H1 (cell line): ENCODE measurements at regions not wholly inside any gene's neighbourhood (a gene's known extent, or its start where the extent isn't known, plus 50 kb on each side); places are given as distances from the start of the nearest gene placed in this dataset.

ENCODE experiments used
- CTCF ChIA-PET: fragments of 300-600 bp; sonication (Branson Sonifier 250); formaldehyde crosslinking; loops from one replicate; lab custom pipeline; 2021; ENCODE audit not compliant: partially characterized antibody; lab: Charles Lee
- POLR2A ChIA-PET: fragments of 300-600 bp; sonication (Branson Sonifier 250); formaldehyde crosslinking; loops from one replicate; lab custom pipeline; 2021; ENCODE audit warnings: inconsistent platforms; ENCODE audit not compliant: partially characterized antibody; lab: Charles Lee
- DNase-seq, 2 experiments: peaks; one replicate each; pipeline versions ENCODE4 v3.0.0 to v3.0.0-alpha.2; 2010 to 2022; ENCODE audit warnings: low spot score in 2 of 2, low read depth in 1 of 2, mixed read lengths in 1 of 2
- FAIRE-seq: peaks from 2 replicates; lab custom pipeline; 2011; peaks lifted over from hg19 to GRCh38; lab: Jason Lieb, UNC
- H2AFZ ChIP-seq: 2 replicates; pipeline ENCODE4 v1.8.1; 2012; ENCODE audit warnings: low read length, inconsistent platforms
- H2AK5ac ChIP-seq: 2 replicates; pipeline ENCODE4 v1.6.1; 2013; ENCODE audit warnings: low read depth, low read length
- H2BK120ac ChIP-seq: replicated peaks from 2 replicates; pipeline ENCODE3; 2013; ENCODE audit warnings: low read depth, low read length, inconsistent platforms
- H2BK12ac ChIP-seq: 2 replicates; pipeline ENCODE4 v1.6.1; 2013; ENCODE audit warnings: low read depth, low read length
- H2BK15ac ChIP-seq: 2 replicates; pipeline ENCODE4 v1.6.1; 2013; ENCODE audit warnings: low read length
- H2BK20ac ChIP-seq: 2 replicates; pipeline ENCODE4 v1.6.1; 2013; ENCODE audit warnings: low read length
- H2BK5ac ChIP-seq: 2 replicates; pipeline ENCODE4 v1.6.1; 2013; ENCODE audit warnings: low read depth, low read length
- H3K14ac ChIP-seq: 2 replicates; pipeline ENCODE4 v1.6.1; 2013; ENCODE audit warnings: inconsistent platforms; ENCODE audit not compliant: insufficient read length
- H3K18ac ChIP-seq: 2 replicates; pipeline ENCODE4 v1.6.1; 2013; ENCODE audit warnings: low read length; ENCODE audit errors: extremely low read depth
- H3K23ac ChIP-seq: 2 replicates; pipeline ENCODE4 v1.6.1; 2013; ENCODE audit warnings: inconsistent platforms; ENCODE audit not compliant: insufficient read length
- H3K23me2 ChIP-seq: 2 replicates; pipeline ENCODE4 v1.6.1; 2013; ENCODE audit warnings: low read depth, low read length
- H3K27ac ChIP-seq: 2 replicates; pipeline ENCODE4 v1.6.1; 2011; ENCODE audit warnings: low read depth, low read length, inconsistent platforms
- H3K27me3 ChIP-seq, 4 experiments: replicated peaks in 1 of 4; 1 replicate in 1 of 4; 2 replicates in 3 of 4; pipeline versions ENCODE4 v1.6.1 to v1.8.1; 2011 to 2013; ENCODE audit warnings: low read length in 3 of 4, mild to moderate bottlenecking in 3 of 4, inconsistent platforms in 2 of 4, mixed read lengths in 2 of 4, moderate library complexity in 1 of 4; ENCODE audit not compliant: control insufficient read depth in 3 of 4, insufficient read depth in 3 of 4; ENCODE audit errors: extremely low read depth in 1 of 4
- H3K36me3 ChIP-seq, 4 experiments: 2 replicates each; pipeline versions ENCODE4 v1.6.1 to v1.8.1; 2011 to 2013; ENCODE audit warnings: mild to moderate bottlenecking in 4 of 4, low read length in 3 of 4, moderate library complexity in 2 of 4, control low read depth in 1 of 4, inconsistent platforms in 1 of 4; ENCODE audit not compliant: insufficient read depth in 4 of 4, control insufficient read depth in 2 of 4
- H3K4ac ChIP-seq: replicated peaks from 2 replicates; pipeline ENCODE3; 2013; ENCODE audit warnings: low read length, low read depth, mixed read lengths, inconsistent platforms; ENCODE audit not compliant: insufficient read length
- H3K4me1 ChIP-seq, 4 experiments: replicated peaks in 1 of 4; 1 replicate in 1 of 4; 2 replicates in 3 of 4; pipeline versions ENCODE4 v1.6.1 to v1.8.1; 2011 to 2013; ENCODE audit warnings: low read length in 3 of 4, inconsistent platforms in 2 of 4, mixed read lengths in 1 of 4; ENCODE audit not compliant: insufficient read depth in 4 of 4, control insufficient read depth in 3 of 4
- H3K4me2 ChIP-seq, 2 experiments: 2 replicates each; pipeline versions ENCODE4 v1.6.1 to v1.8.1; 2011 to 2013; ENCODE audit warnings: low read depth in 2 of 2, low read length in 2 of 2, control low read depth in 1 of 2, inconsistent platforms in 1 of 2, mild to moderate bottlenecking in 1 of 2; ENCODE audit not compliant: insufficient read depth in 1 of 2
- H3K4me3 ChIP-seq, 4 experiments: fragments of 200-600, 300-600 bp in 1 of 4; sonication (generic), shearing (Covaris generic), sonication (Bioruptor Twin) in 1 of 4; 2 replicates each; pipeline versions ENCODE4 v1.5.1 to v1.8.1; 2011 to 2016; ENCODE audit warnings: low read length in 4 of 4, low read depth in 3 of 4, control low read depth in 2 of 4, inconsistent platforms in 2 of 4, mild to moderate bottlenecking in 2 of 4, mixed read lengths in 1 of 4, moderate library complexity in 1 of 4; ENCODE audit not compliant: insufficient read depth in 2 of 4; ENCODE audit errors: extremely low read depth in 1 of 4
- H3K56ac ChIP-seq: replicated peaks from 2 replicates; pipeline ENCODE3; 2013; ENCODE audit warnings: low read depth, mild to moderate bottlenecking, mixed read lengths, low read length, inconsistent platforms; ENCODE audit not compliant: insufficient read length
- H3K79me1 ChIP-seq: 2 replicates; pipeline ENCODE4 v1.6.1; 2013; ENCODE audit warnings: low read depth, low read length, control low read depth
- H3K79me2 ChIP-seq, 2 experiments: 2 replicates each; pipeline versions ENCODE4 v1.6.1 to v1.8.1; 2012 to 2013; ENCODE audit warnings: low read length in 2 of 2, mild to moderate bottlenecking in 2 of 2, inconsistent platforms in 1 of 2; ENCODE audit not compliant: insufficient read depth in 2 of 2, control insufficient read depth in 1 of 2
- H3K9ac ChIP-seq, 4 experiments: replicated peaks in 1 of 4; 1 replicate in 1 of 4; 2 replicates in 3 of 4; pipeline versions ENCODE4 v1.6.1 to v1.8.1; 2011 to 2013; ENCODE audit warnings: low read depth in 3 of 4, low read length in 3 of 4, control low read depth in 2 of 4, mild to moderate bottlenecking in 2 of 4, moderate library complexity in 2 of 4, inconsistent platforms in 1 of 4; ENCODE audit errors: extremely low read depth in 1 of 4
- H3K9me3 ChIP-seq, 2 experiments: 2 replicates each; pipeline versions ENCODE4 v1.6.1 to v1.8.1; 2012 to 2013; ENCODE audit warnings: mild to moderate bottlenecking in 2 of 2, moderate library complexity in 2 of 2, control low read depth in 1 of 2, inconsistent platforms in 1 of 2, low read depth in 1 of 2, low read length in 1 of 2, mixed read lengths in 1 of 2; ENCODE audit not compliant: insufficient read depth in 2 of 2
- H4K20me1 ChIP-seq, 2 experiments: replicated peaks in 1 of 2; 2 replicates each; pipeline versions ENCODE3 to v1.8.1; 2011 to 2013; ENCODE audit warnings: inconsistent platforms in 2 of 2, low read length in 2 of 2, mild to moderate bottlenecking in 1 of 2; ENCODE audit not compliant: insufficient read depth in 2 of 2, control insufficient read depth in 1 of 2
- H4K5ac ChIP-seq: 2 replicates; pipeline ENCODE4 v1.6.1; 2013; ENCODE audit warnings: low read length, low read depth, mixed read lengths, inconsistent platforms; ENCODE audit not compliant: insufficient read length
- H4K8ac ChIP-seq: 2 replicates; pipeline ENCODE4 v1.8.0; 2013; ENCODE audit warnings: mild to moderate bottlenecking, moderate library complexity, low read length, inconsistent platforms; ENCODE audit not compliant: insufficient read depth; ENCODE audit errors: extremely low read depth
- H4K91ac ChIP-seq: replicated peaks from 2 replicates; pipeline ENCODE3; 2013; ENCODE audit warnings: low read length, mixed read lengths, inconsistent platforms; ENCODE audit not compliant: insufficient read length
- CBX8 ChIP-seq: fragments of 300-800, 300-1000 bp; sonication (generic); IDR thresholded peaks from 2 replicates; pipeline ENCODE4 v1.7.1; 2016; ENCODE audit warnings: low read depth, low read length, borderline replicate concordance
- CTBP2 ChIP-seq: IDR thresholded peaks from 2 replicates; pipeline ENCODE4 v1.7.0; 2011; ENCODE audit warnings: borderline replicate concordance, mild to moderate bottlenecking, moderate library complexity, mixed read lengths, low read length; ENCODE audit not compliant: insufficient read depth, insufficient read length
- GTF2F1 ChIP-seq: IDR thresholded peaks from 2 replicates; pipeline ENCODE4 v1.6.1; 2012; ENCODE audit warnings: low read depth, low read length, improper control_type of control experiment, borderline replicate concordance
- NRF1 ChIP-seq: IDR thresholded peaks from 2 replicates; pipeline ENCODE4 v1.6.1; 2011; ENCODE audit warnings: mild to moderate bottlenecking, low read depth, low read length, improper control_type of control experiment
- RNF2 ChIP-seq: fragments of 200-900, 300-1000 bp; sonication (generic); IDR thresholded peaks from 2 replicates; pipeline ENCODE4 v1.7.1; 2016; ENCODE audit warnings: borderline replicate concordance, low read depth, mild to moderate bottlenecking, antibody characterized with exemption, low read length; ENCODE audit not compliant: poor library complexity, severe bottlenecking; ENCODE audit errors: missing control alignments
- RXRA ChIP-seq: IDR thresholded peaks from 2 replicates; pipeline ENCODE4 v1.6.1; 2011; ENCODE audit warnings: low read depth, mild to moderate bottlenecking, low read length, moderate library complexity; ENCODE audit not compliant: insufficient read depth
- SAP30 ChIP-seq: fragments of 300-600 bp; sonication (generic); IDR thresholded peaks from 2 replicates; pipeline ENCODE4 v1.7.1; 2012; ENCODE audit warnings: low read length, moderate library complexity, mild to moderate bottlenecking, inconsistent platforms; ENCODE audit not compliant: insufficient read depth, insufficient replicate concordance
- SRF ChIP-seq: IDR thresholded peaks from 2 replicates; pipeline ENCODE4 v1.6.1; 2011; ENCODE audit warnings: mild to moderate bottlenecking, low read depth, low read length, moderate library complexity
- SUZ12 ChIP-seq: fragments of 200-600 bp; sonication (generic); IDR thresholded peaks from 2 replicates; pipeline ENCODE4 v1.6.1; 2012; ENCODE audit warnings: mild to moderate bottlenecking, inconsistent platforms, low read length, moderate library complexity, mixed read lengths
- TAF1 ChIP-seq: IDR thresholded peaks from 2 replicates; pipeline ENCODE4 v1.6.1; 2011; ENCODE audit warnings: mild to moderate bottlenecking, low read depth, low read length
- TAF7 ChIP-seq: optimal IDR thresholded peaks from 2 replicates; pipeline ENCODE3; 2011; ENCODE audit warnings: low read depth, mild to moderate bottlenecking, inconsistent platforms, low read length, moderate library complexity, borderline replicate concordance
- TF ChIP-seq, protein P1 (sequence below): IDR thresholded peaks from 2 replicates; pipeline ENCODE4 v1.6.1; 2011; ENCODE audit warnings: low read depth, mild to moderate bottlenecking, low read length; ENCODE audit not compliant: insufficient read depth

DNA sequence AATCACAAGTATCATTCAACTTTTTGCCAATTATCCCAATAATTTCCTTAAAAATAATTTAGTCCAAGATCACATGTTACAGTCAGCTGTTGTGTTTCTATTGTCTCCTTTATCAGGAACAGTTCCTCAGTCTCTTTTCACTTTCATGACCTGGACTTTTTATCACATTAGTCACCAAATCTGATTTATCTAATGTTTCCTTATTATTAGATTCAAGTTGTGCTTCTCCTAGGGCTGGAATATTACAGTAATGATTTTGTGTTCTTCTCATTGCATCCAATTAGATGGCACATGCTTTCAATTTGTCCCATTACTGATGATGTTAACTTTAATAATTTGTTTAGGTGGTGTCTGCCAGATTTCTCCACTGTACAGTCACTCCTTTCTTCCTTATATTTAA lies 66.3 kb upstream of the DCBLD2 start:
- Histone ChIP-seq H2BK120ac (no peak overlapping the region), H2AK5ac (no peak overlapping the region), H3K79me1 (no peaks in the 10 kb centered on the region), H3K4ac (no peak overlapping the region), H2BK5ac (no peak overlapping the region), H3K9me3 (no peaks in the 10 kb centered on the region), H4K91ac (no peak overlapping the region), H3K18ac (no peak overlapping the region), H3K4me1 (no peaks in the 10 kb centered on the region), H4K5ac (no peak overlapping the region), H3K23me2 (no peaks in the 10 kb centered on the region), H3K9ac (no peak overlapping the region), H4K20me1 (no peaks in the 10 kb centered on the region), H2BK12ac (no peak overlapping the region), H3K27ac (no peak overlapping the region), H3K36me3 (no peaks in the 10 kb centered on the region), H4K8ac (no peak overlapping the region), H3K4me3 (no peak overlapping the region), H2BK20ac (no peak overlapping the region), H3K79me2 (no peaks in the 10 kb centered on the region), H3K27me3 (no peaks in the 10 kb centered on the region), H3K14ac (no peak overlapping the region), H3K4me2 (no peak overlapping the region), H2BK15ac (no peak overlapping the region), H3K56ac (no peak overlapping the region), H3K23ac (no peak overlapping the region), H2AFZ (no peak overlapping the region)
- TF ChIP-seq SAP30 (no peak), TAF1 (no peak), RNF2 (no peak), CBX8 (no peak), SUZ12 (no peak), CTBP2 (no peak), RXRA (no peak), SRF (no peak), TAF7 (no peak), GTF2F1 (no peak), NRF1 (no peak)
- TF ChIP-seq, protein P1, sequence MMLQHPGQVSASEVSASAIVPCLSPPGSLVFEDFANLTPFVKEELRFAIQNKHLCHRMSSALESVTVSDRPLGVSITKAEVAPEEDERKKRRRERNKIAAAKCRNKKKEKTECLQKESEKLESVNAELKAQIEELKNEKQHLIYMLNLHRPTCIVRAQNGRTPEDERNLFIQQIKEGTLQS = no peak
- FAIRE-seq (no peak), DNase-seq (no peak)
- ChIA-PET POLR2A (no interaction called here), CTCF (no interaction called here)
